ENCODE measurements at regions not wholly inside any gene's neighbourhood (a gene's known extent, or its start where the extent isn't known, plus 50 kb on each side); places are given as distances from the start of the nearest gene placed in this dataset.

DNA sequence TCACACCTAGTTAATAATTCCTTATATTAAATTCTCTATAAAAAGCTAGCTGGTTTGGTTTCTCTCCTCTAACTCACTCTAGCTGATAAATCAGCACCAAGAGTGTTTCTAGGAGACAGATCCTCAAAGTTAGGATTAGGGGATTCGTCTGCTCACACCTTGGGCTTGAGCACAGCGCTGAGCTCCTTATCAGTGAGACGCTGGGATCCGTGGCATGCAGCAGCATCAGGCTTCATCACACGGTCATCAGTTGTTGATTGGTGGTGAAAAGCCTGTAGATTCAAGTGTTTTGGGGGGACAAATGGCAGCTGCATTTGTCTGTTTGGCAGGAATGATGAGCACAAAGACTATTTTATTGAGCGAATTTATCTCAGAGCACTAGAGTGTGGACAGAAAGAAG lies 72.6 kb upstream of the MC2R start:
- ATAC-seq (no peak), DNase-seq (no peak)
- H3K4me1 ChIP-seq (ENCODE audit: control insufficient read depth, insufficient read depth, low read length): no peaks in the 10 kb centered on the region
- H3K9me3 ChIP-seq (ENCODE audit: control insufficient read depth, insufficient read depth, low read length): no peaks in the 10 kb centered on the region
- intact Hi-C loops (cut with micrococcal nuclease): no loop called here
- no peak overlapping the region for H3K27ac ChIP-seq (ENCODE audit: low read length)
- Mint-ChIP-seq H3K4me1 (no peaks in the 10 kb centered on the region), H3K9me3 (peaks cover 4 to 19% of the 10 kb centered on the region in 2 donors), H3K4me3 (no peak overlapping the region), H3K36me3 (no peaks in the 10 kb centered on the region), H3K27ac (no peak overlapping the region), H3K27me3 (ENCODE audit: low read depth in 2 of 2) (no peaks in the 10 kb centered on the region)
- no peaks in the 10 kb centered on the region for H3K27me3 ChIP-seq (ENCODE audit: control insufficient read depth, insufficient read depth, low read length)
- TF ChIP-seq CTCF (IDR thresholded peaks at IDR 0.05): no peak
- 75% methylated on average over 6 of the region's 6 CpGs for WGBS (ENCODE audit: insufficient coverage)
- no peaks in the 10 kb centered on the region for H3K36me3 ChIP-seq (ENCODE audit: control insufficient read depth, insufficient read depth, low read length)
- no peak overlapping the region for H3K4me3 ChIP-seq (ENCODE audit: low read length)

DNA sequence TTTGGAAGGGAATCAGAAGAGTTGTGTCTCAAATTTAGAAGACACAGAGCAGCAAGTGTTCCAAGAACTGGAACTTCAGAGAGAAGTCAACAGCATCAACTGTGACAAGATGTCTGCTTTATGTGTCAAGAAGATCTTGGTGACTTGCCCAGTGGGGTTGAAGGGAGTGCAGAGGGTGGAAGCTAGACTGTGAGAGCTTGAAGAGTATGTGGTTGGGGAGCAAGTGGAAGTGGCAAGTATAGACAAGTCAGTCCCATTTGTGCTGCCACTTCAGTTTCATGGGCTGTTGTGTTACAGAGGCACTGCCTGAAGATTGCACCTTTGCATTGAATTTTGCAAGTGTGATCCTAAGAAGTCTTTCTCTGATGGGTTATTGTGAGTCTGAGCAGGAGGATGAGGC lies 68.7 kb upstream of the MC2R start:
- no peaks in the 10 kb centered on the region for H3K36me3 Mint-ChIP-seq
- Histone ChIP-seq H3K9me3 (ENCODE audit: control insufficient read depth, insufficient read depth, low read length) (no peaks in the 10 kb centered on the region), H3K36me3 (ENCODE audit: control insufficient read depth, insufficient read depth, low read length) (no peaks in the 10 kb centered on the region), H3K27ac (ENCODE audit: low read length) (no peak overlapping the region), H3K27me3 (ENCODE audit: control insufficient read depth, insufficient read depth, low read length) (no peaks in the 10 kb centered on the region), H3K4me1 (ENCODE audit: control insufficient read depth, insufficient read depth, low read length) (no peaks in the 10 kb centered on the region), H3K4me3 (ENCODE audit: low read length) (no peak overlapping the region)
- no peak for TF ChIP-seq CTCF (IDR thresholded peaks at IDR 0.05)
- no peak for DNase-seq
- intact Hi-C loops (cut with micrococcal nuclease): no loop called here
- H3K27me3 Mint-ChIP-seq (ENCODE audit: low read depth in 2 of 2): no peaks in the 10 kb centered on the region
- H3K9me3 Mint-ChIP-seq: peaks cover 5 to 14% of the 10 kb centered on the region in 2 donors
- no peak overlapping the region for H3K27ac Mint-ChIP-seq
- no peak for ATAC-seq
- no peak overlapping the region for H3K4me3 Mint-ChIP-seq
- no peaks in the 10 kb centered on the region for H3K4me1 Mint-ChIP-seq

DNA sequence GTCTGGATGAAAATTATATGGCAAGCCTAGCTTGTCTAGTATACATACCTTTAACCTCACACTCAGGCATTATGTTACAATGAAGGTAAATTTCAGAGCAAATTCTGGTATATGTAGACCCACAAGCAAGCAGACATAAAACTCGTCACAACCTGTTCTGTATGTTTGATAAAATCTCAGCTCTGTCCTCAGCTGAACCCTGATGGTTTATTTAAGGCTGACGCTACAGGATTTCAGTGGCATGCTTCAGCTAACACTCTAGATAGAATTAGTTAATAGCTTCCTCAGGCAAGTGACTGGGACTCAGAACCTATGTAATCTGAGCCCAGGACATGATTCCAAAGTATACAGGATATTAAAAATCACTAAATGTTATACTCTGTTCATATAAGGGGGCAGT lies 68.2 kb upstream of the MC2R start:
- no peak overlapping the region for H3K4me3 Mint-ChIP-seq
- no peaks in the 10 kb centered on the region for H3K27me3 ChIP-seq (ENCODE audit: control insufficient read depth, insufficient read depth, low read length)
- intact Hi-C loops (cut with micrococcal nuclease): no loop called here
- WGBS (ENCODE audit: insufficient coverage): 93% methylated on average over 2 of the region's 2 CpGs
- DNase-seq: no peak
- no peaks in the 10 kb centered on the region for H3K27me3 Mint-ChIP-seq (ENCODE audit: low read depth in 2 of 2)
- no peak overlapping the region for H3K4me3 ChIP-seq (ENCODE audit: low read length)
- no peak for ATAC-seq
- H3K4me1 Mint-ChIP-seq: no peaks in the 10 kb centered on the region
- no peaks in the 10 kb centered on the region for H3K4me1 ChIP-seq (ENCODE audit: control insufficient read depth, insufficient read depth, low read length)
- no peaks in the 10 kb centered on the region for H3K9me3 ChIP-seq (ENCODE audit: control insufficient read depth, insufficient read depth, low read length)
- H3K27ac Mint-ChIP-seq: no peak overlapping the region
- H3K36me3 Mint-ChIP-seq: no peaks in the 10 kb centered on the region
- no peak overlapping the region for H3K27ac ChIP-seq (ENCODE audit: low read length)
- peaks cover 5 to 14% of the 10 kb centered on the region in 2 donors for H3K9me3 Mint-ChIP-seq
- no peak for TF ChIP-seq CTCF (IDR thresholded peaks at IDR 0.05)
- no peaks in the 10 kb centered on the region for H3K36me3 ChIP-seq (ENCODE audit: control insufficient read depth, insufficient read depth, low read length)

- no peak for TF ChIP-seq CTCF (IDR thresholded peaks at IDR 0.05)
- Mint-ChIP-seq H3K4me3 (no peak overlapping the region), H3K36me3 (no peaks in the 10 kb centered on the region), H3K9me3 (peaks cover 5 to 11% of the 10 kb centered on the region in 2 donors), H3K27me3 (ENCODE audit: low read depth in 2 of 2) (no peaks in the 10 kb centered on the region), H3K4me1 (no peaks in the 10 kb centered on the region), H3K27ac (no peak overlapping the region)
- H3K27me3 ChIP-seq (ENCODE audit: control insufficient read depth, insufficient read depth, low read length): no peaks in the 10 kb centered on the region
- no peak overlapping the region for H3K27ac ChIP-seq (ENCODE audit: low read length)
- no peaks in the 10 kb centered on the region for H3K36me3 ChIP-seq (ENCODE audit: control insufficient read depth, insufficient read depth, low read length)
- 32% methylated on average over 4 of the region's 4 CpGs for WGBS (ENCODE audit: insufficient coverage)
- H3K4me3 ChIP-seq (ENCODE audit: low read length): no peak overlapping the region
- intact Hi-C loops (cut with micrococcal nuclease): no loop called here
- DNase-seq (no peak), ATAC-seq (no peak)
- H3K4me1 ChIP-seq (ENCODE audit: control insufficient read depth, insufficient read depth, low read length): no peaks in the 10 kb centered on the region
- H3K9me3 ChIP-seq (ENCODE audit: control insufficient read depth, insufficient read depth, low read length): no peaks in the 10 kb centered on the region
Measured at GRCh38 chr18:13982126-13982525, 66.8 kb upstream of the MC2R start.

Measured in natural killer cell (primary cell).